ENCODE measurements at regions not wholly inside any gene's neighbourhood (a gene's known extent, or its start where the extent isn't known, plus 50 kb on each side); places are given as distances from the start of the nearest gene placed in this dataset.

- no peak for TF ChIP-seq CTCF (conservative IDR thresholded peaks at IDR 0.05; ENCODE audit: low read length)
- peak; percentile 13 for DNase-seq (ENCODE audit: low read depth)
- no peak overlapping the region for H3K4me3 ChIP-seq (ENCODE audit: low read length)
These were observed 146.3 kb downstream of the HLX start for GRCh38 chr1:221025501-221025900.

GRCh38 chr1:221025956-221026355 is 146.7 kb downstream of the HLX start:
- H3K4me3 ChIP-seq (ENCODE audit: low read length), result no peak overlapping the region
- DNase-seq (ENCODE audit: low read depth), result peak; percentile 13
- no peak for TF ChIP-seq CTCF (conservative IDR thresholded peaks at IDR 0.05; ENCODE audit: low read length)

GRCh38 chr1:221029981-221030649 is 150.9 kb downstream of the HLX start:
- TF ChIP-seq CTCF (conservative IDR thresholded peaks at IDR 0.05; ENCODE audit: low read length), result no peak
- H3K4me3 ChIP-seq (ENCODE audit: low read length), result no peak overlapping the region
- no peak for DNase-seq (ENCODE audit: low read depth)

- no peak overlapping the region for H3K4me3 ChIP-seq (ENCODE audit: low read length)
- no peak for TF ChIP-seq CTCF (conservative IDR thresholded peaks at IDR 0.05; ENCODE audit: low read length)
- DNase-seq (ENCODE audit: low read depth), result no peak
These were observed 151.7 kb downstream of the HLX start for GRCh38 chr1:221030990-221031389.

- no peak overlapping the region for H3K4me3 ChIP-seq (ENCODE audit: low read length)
- no peak for DNase-seq (ENCODE audit: low read depth)
- TF ChIP-seq CTCF (conservative IDR thresholded peaks at IDR 0.05; ENCODE audit: low read length), result no peak
These were observed 152.4 kb downstream of the HLX start for GRCh38 chr1:221031458-221032203.

DNA sequence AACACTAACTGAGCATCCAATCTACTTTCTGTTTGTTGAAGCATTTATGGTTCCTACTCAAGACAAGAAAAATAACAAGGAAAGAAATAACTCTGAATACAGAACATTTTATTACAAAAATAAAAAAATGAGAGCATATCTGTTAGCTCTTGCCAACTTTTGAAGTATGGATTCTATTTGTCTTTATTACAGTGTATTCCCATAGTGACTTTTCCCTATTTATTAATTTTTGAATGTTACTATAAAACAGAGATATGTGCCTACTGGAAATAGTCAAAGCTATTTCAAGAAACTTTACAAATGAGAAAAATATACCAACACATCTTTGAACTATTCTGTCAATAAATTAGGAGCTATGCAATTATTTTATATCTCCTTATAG is 153.0 kb downstream of the HLX start:
- H3K4me3 ChIP-seq (ENCODE audit: low read length), result no peak overlapping the region
- DNase-seq (ENCODE audit: low read depth), result no peak
- TF ChIP-seq CTCF (conservative IDR thresholded peaks at IDR 0.05; ENCODE audit: low read length), result no peak

Measured in AG10803 (cell line).